ENCODE measurements at regions not wholly inside any gene's neighbourhood (a gene's known extent, or its start where the extent isn't known, plus 50 kb on each side); places are given as distances from the start of the nearest gene placed in this dataset.
"Not testable (repeated sequence)": the region's sequence is repeated elsewhere in the genome, so short reads cannot be mapped to it uniquely, and the experiment has no call there.

- DNase-seq = no peak
These were observed 1479.5 kb upstream of the PCDH7 start for GRCh38 chr4:29240641-29241040.

- no peak for DNase-seq
These were observed 1477.1 kb upstream of the PCDH7 start for GRCh38 chr4:29243054-29243453.

- DNase-seq = no peak
These were observed 1476.3 kb upstream of the PCDH7 start for GRCh38 chr4:29243851-29244250.

- no peak for DNase-seq
These were observed 1460.6 kb upstream of the PCDH7 start for GRCh38 chr4:29259556-29259955.

- DNase-seq = no peak
These were observed 1457.2 kb upstream of the PCDH7 start for GRCh38 chr4:29262986-29263385.

GRCh38 chr4:29276150-29276549, 1444.0 kb upstream of the PCDH7 start:
- no peak for DNase-seq

GRCh38 chr4:29277381-29277780, 1442.8 kb upstream of the PCDH7 start:
- no peak for DNase-seq

GRCh38 chr4:29278585-29278984, 1441.6 kb upstream of the PCDH7 start:
- no peak for DNase-seq

- DNase-seq = no peak
These were observed 1431.1 kb upstream of the PCDH7 start for GRCh38 chr4:29289118-29289517.

GRCh38 chr4:29295280-29295679, 1424.9 kb upstream of the PCDH7 start:
- no peak for DNase-seq

GRCh38 chr4:29304595-29304994, 1415.6 kb upstream of the PCDH7 start:
- DNase-seq = no peak

- DNase-seq = no peak
These were observed 1412.9 kb upstream of the PCDH7 start for GRCh38 chr4:29307256-29307655.

- DNase-seq = no peak
These were observed 1412.4 kb upstream of the PCDH7 start for GRCh38 chr4:29307755-29308154.

- DNase-seq = no peak
These were observed 1411.1 kb upstream of the PCDH7 start for GRCh38 chr4:29309050-29309449.

- DNase-seq = no peak
These were observed 1409.9 kb upstream of the PCDH7 start for GRCh38 chr4:29310252-29310651.

- DNase-seq = no peak
These were observed 1408.9 kb upstream of the PCDH7 start for GRCh38 chr4:29311247-29311646.

GRCh38 chr4:29319663-29320340, 1400.4 kb upstream of the PCDH7 start:
- DNase-seq = no peak

GRCh38 chr4:29320947-29321620, 1399.1 kb upstream of the PCDH7 start:
- DNase-seq = no peak

GRCh38 chr4:29326004-29326403, 1394.2 kb upstream of the PCDH7 start:
- DNase-seq = no peak

GRCh38 chr4:29326816-29327215, 1393.4 kb upstream of the PCDH7 start:
- DNase-seq = no peak

- DNase-seq = no peak
These were observed 1383.3 kb upstream of the PCDH7 start for GRCh38 chr4:29336861-29337260.

GRCh38 chr4:29372971-29373370, 1347.2 kb upstream of the PCDH7 start:
- no peak for DNase-seq

GRCh38 chr4:29375716-29376115, 1344.5 kb upstream of the PCDH7 start:
- DNase-seq = no peak

- not testable (repeated sequence) for DNase-seq
These were observed 1341.9 kb upstream of the PCDH7 start for GRCh38 chr4:29378237-29378636.

GRCh38 chr4:29390921-29391320, 1329.2 kb upstream of the PCDH7 start:
- DNase-seq = no peak

All from suppressor macrophage treated with lipopolysaccharide for 1 hour (primary cell).